ENCODE measurements at regions not wholly inside any gene's neighbourhood (a gene's known extent, or its start where the extent isn't known, plus 50 kb on each side); places are given as distances from the start of the nearest gene placed in this dataset.

DNA sequence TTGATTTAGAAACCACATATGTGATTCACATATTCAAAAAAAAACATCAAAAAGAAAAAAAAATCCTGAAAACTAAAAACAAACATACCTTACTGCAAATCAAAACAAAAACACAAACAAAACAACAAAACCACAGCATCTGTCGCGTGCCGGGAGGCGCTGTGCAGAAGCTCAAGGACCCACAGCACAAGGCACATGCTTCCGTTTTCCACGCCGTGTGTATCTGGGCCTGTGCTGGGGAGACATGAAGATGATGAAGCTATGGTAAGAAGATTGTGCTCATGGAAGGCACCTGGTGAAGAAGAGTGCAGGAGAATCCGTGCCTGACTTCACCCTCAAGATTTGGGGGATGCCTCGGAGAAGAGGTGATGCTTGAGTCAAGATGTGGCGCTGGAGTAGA, 788.9 kb upstream of the ARRDC4 start:
- no peak for DNase-seq (ENCODE audit: low read depth)

DNA sequence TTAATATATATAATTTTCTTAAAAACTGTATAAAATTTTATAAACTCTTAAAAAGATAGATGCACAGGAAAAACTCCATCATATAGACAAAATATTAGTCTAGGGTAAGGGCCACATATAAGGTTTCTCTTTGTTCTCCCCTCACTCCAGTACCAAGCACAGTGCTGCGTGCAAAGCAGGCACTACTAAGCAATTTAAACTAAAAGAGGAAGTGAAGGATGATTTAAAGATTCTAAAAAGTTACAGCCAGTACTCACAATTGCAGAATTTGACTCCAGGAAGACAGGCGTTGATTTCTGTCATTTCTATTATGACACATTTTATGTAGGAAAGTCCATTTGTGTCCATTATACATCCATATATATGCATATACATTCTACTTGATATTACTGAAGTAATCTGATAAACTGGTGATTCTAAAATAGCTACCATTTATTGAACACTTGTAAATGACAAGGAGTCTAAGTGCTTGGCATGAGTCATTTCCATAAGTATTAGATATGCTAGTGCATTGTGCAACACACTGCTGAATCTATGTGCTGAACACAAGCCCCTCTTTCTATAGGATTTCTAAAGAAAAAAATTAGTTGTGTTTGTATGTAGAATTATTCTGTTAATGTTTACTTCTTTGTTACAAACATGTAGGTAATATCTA, 785.5 kb upstream of the ARRDC4 start:
- no peak for DNase-seq (ENCODE audit: low read depth)

- DNase-seq (ENCODE audit: low read depth): no peak
Observed at GRCh38 chr15:97177151-97177577, 783.3 kb upstream of the ARRDC4 start.

GRCh38 chr15:97182581-97182980, 777.9 kb upstream of the ARRDC4 start:
- DNase-seq (ENCODE audit: low read depth): no peak

GRCh38 chr15:97189162-97189780, 771.2 kb upstream of the ARRDC4 start:
- no peak for DNase-seq (ENCODE audit: low read depth)

DNA sequence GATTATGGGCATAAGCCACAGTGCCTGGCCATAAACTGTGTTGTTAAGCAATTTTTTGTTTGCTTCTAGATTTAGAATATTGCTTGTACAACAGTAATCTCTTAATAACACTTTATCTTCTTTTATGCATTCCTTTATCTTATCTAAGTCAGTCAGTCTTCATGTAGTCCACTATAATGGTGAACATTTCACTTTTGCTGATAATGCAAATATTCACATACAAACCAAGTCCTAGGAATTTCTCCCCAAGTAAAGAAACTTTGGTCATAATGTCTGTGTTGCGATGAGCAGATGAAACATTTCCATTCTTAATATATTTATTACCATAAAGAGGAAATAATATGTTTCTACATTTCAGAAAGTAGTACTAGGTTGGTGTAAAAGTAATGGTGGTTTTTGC, 765.8 kb upstream of the ARRDC4 start:
- DNase-seq (ENCODE audit: low read depth): no peak

DNA sequence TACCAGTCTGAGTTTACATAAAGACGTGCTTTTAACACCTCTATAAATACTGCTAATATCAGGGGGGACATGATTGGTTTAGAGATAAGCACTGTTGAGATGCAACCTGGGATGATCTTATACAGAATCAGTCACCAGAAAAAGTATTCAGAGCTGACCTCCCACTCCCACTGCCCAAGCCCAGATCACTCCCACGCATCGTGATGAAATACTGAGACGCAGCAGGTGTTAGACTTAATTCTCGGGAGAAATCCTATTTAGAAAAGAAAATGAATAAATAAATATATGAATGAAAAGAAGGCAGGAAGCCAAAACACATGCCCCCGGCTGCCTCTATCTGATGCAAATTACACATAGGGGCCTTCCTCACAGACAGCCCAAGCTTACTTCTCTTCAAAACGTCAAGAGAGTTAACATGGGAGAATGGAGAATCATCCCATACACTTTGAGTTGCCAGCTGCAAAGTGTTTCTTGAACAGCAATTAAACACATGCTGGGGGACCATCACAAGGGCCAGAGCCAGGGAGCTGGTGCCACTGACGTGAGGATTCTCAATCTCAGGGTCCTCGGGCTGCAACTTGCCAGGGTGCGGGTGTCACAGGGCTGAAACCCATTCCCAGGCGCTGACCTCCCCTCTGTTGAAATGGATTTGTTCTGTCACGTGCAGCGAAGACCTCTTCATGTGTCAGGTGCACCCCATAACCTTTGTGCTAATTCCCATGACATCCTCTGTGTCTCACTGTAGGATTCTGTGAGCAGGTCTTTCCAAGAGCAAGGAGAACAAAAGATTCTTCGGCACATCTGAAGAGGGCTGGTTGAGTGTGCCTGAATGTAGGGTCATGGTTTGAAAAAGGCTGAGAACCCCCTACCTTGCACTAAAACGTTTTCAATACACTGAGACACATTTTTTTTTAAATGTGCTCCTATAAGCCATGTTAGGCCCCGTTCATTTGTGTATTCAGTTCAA, 764.2 kb upstream of the ARRDC4 start:
- no peak for DNase-seq (ENCODE audit: low read depth)

DNA sequence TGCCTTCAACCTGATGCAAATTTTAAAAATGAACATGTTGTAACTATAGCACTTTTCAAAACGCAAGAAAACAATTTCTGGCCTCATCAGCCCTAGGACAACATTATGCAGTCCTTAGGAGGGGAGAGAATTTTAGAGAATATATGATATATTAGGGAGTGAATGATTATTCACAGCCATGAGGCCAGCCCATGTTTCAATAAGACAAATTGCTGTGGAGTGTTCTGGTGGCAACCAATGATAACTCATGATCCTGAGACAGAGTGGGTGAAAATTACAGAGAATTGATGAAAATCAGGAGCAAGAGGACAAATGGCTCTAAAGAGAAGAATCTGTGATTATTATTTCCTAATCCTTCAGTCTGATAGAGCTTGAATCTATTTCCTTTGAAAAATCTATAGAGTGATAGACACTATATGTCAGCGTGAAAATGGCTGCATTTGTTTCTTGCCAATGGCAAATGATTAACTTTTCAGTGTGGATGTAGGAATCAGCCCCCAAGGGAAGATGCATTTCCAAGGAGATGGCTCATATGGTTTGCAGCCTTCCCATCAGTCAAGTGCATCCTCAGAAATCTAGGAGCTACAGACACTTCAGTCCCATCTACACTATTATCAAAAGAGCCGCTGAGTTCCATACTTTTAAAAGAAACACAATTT, 761.0 kb upstream of the ARRDC4 start:
- DNase-seq (ENCODE audit: low read depth): no peak

DNA sequence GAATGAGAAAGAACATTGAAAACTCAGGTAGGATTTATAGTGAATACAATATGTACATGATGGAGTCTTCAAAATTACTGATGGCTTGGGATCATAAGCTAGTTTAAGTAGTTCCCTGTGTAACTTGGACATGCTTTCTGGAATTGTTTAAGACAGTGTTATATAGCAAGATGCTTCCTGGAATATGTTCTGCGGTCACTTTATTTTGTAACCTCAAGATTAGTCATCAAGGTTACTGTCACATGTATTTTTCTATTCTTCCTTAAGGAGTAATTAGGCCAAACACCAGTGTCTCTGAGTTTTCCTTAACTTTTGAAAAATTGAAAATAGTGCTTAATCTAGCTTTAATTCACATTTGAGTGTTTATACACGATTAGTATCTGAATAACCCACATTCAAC, 760.3 kb upstream of the ARRDC4 start:
- DNase-seq (ENCODE audit: low read depth): no peak

DNA sequence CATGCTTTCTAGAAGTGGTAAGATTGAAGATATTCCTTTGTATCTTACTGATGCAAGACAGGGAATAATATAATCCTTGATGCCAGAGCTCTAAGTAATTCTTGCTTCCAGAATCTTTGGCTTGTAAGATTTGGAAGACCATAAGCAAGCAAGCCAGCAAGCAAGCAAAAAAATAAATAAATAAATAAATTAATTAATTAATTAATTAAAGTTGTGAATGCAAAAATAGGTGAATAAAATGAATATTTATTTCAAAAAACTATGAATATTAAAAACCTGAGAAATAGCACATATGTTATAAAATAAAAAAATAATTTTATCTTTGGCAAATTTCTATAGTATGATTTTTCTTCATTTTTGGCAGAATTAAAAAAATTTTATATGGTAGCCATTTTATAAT, 750.2 kb upstream of the ARRDC4 start:
- DNase-seq (ENCODE audit: low read depth): no peak

DNA sequence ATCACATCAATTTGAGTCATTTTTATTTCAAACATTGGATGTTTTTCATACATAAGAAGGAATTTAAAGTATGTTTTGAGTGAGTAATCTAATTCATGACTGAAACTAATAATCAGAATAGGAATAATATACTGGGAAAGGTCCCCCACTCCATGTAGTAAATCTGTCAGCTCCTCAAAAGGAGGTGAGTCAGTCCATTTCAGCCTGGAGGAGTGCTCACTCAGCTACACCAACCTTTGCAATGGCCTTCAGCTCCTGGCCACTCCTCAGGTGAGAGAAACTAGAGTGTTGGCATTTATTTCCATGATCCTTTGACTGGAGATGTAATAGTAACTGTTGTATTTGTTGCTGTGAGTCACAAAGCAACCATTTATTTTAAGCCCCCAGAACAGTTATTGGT, 744.9 kb upstream of the ARRDC4 start:
- no peak for DNase-seq (ENCODE audit: low read depth)

GRCh38 chr15:97224191-97224641, 736.3 kb upstream of the ARRDC4 start:
- DNase-seq (ENCODE audit: low read depth): no peak

DNA sequence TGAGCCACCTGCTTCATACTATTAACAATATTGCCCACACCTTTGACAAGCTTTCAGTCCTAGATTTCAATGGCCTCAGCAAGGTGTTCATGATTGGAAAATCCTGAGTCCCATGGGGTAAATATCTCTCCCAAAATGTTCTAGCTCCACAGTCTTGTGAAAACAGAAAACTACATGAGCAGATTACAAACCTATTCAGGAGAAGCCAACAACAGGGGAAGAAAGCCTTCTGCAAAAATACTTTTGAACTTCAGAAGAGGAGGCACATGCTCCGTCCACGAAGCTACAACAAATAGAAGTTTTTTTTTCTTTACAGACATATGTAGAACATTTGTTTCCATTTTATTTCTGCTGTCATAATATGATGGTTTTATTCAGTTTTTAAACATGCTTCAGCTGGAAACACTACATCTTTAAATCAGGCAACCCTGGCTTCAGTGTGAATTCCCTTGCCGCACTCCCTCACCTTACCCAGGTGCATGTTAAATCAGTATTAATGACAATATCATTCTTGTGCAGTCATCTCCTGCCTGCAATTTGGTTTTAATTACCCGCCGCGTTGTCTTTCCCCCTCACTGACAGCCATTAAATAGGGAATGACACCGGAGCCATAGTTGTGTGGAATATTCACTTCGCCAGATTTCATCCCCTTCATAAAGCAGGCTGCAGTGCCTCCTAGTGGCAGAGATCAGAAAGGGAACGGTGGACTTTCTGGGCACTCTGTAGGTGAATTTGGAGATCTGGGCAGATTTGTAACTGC, 725.5 kb upstream of the ARRDC4 start:
- DNase-seq (ENCODE audit: low read depth): no peak

DNA sequence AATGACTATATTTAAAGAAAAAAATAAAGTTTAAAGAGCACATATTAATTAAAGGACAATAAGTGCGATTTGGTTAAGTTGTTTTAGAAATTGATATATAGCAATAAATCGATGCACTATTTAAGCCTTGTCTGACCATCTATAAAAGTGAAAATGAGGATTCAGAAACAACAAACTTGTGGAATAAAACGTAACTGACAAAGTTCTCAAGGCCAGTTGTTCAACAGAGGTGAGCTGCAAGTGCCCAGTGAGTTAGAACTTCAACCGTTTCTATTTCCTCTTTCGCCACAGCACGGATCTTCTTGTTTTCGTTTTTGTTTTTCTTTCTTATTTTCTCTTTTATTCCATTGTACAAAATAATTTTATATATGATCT, 724.9 kb upstream of the ARRDC4 start:
- no peak for DNase-seq (ENCODE audit: low read depth)

DNA sequence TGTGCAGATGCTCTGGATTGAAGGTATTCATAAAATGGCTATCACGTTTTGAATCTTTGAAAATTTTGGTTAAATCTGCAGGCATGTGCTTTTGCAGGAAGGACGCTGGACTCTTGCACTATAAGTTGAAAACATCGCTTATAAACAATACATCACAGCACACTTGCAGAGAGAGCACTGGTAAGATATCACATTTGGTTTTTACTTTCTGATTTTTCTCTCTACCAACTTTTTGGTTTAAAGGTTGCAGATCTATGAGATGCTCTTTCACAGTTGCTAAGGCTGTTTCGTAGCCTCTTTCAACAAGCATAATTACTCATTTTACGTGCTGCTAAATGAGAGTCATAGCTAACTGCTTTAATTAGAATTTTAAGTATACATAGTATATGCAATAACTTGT, 724.4 kb upstream of the ARRDC4 start:
- no peak for DNase-seq (ENCODE audit: low read depth)

DNA sequence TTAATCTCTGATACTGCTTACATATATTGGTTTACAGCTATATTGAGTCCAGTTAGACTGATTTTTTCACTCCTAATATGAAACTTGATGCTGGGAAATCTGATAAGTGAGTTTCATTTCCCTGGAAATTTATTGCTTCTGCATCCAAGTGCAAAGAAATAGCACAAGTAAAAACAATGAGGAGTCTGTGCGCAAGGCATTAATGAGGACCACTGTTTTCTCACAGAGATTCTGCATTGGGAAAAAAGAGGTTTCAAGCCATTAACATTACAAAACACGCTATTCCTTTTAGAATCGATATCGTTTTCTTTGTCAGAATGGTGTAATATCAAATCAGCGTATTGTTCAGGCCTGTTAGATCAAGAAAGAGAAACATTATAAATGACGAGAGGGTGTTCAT, 723.3 kb upstream of the ARRDC4 start:
- DNase-seq (ENCODE audit: low read depth): no peak

DNA sequence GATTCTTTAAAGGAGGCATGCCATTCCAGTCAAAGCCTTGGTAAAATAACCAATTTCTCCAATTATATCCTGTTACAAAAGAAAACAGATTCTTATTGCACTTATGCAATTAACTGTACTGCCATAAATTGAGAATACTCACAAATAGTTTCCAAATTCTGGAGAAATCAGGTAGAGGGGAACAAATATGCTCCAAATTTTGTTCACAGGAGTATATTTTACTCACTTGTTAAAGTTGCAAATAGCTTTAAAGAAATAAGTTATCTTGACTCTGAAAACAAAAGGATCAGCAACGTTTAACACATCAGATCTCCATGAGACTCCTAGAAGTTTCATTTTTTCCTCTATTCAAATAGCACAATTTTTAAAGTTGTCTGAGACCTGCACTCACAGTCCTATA, 712.1 kb upstream of the ARRDC4 start:
- no peak for DNase-seq (ENCODE audit: low read depth)

GRCh38 chr15:97259943-97260342, 700.6 kb upstream of the ARRDC4 start:
- no peak for DNase-seq (ENCODE audit: low read depth)

DNA sequence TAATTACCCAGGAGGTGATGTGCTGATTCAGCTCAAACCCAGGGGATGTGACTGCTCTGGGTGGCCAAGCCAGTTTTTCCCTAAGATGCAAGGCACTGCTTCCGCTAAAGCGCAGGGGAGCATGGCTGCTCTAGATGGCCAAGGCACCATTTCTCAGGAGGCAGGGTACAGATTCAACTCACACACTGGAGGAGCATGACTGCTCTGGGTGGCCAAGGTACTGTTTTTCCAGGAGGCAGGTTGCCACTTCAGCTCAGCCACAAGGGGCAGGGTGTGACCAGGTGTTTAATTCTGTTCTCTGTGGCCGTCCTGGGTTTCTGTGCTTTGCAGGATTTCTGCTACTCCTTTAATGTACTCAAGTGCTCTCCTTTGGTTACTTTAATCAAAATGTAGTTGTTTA, 659.3 kb upstream of the ARRDC4 start:
- no peak for DNase-seq (ENCODE audit: low read depth)

DNA sequence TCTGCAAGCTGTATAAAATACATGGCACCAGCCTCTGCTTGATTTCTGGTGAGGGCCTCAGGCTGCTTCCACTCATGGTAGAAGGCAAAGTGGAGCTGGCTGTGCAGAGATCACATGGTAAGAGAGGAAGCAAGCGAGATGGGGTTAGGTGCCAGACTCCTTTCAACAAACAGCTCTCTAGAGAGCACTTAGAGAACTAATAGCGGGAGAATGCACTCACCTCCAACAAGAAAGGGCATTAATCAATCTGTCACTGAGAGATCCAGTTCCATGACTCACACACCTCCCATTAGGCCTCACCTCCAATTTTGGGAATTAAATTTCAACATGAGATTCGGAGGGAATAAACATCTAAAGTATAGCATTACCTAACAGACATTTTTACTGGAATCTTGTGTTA, 644.1 kb upstream of the ARRDC4 start:
- no peak for DNase-seq (ENCODE audit: low read depth)

- no peak for DNase-seq (ENCODE audit: low read depth)
Observed at GRCh38 chr15:97317163-97317562, 643.3 kb upstream of the ARRDC4 start.

DNA sequence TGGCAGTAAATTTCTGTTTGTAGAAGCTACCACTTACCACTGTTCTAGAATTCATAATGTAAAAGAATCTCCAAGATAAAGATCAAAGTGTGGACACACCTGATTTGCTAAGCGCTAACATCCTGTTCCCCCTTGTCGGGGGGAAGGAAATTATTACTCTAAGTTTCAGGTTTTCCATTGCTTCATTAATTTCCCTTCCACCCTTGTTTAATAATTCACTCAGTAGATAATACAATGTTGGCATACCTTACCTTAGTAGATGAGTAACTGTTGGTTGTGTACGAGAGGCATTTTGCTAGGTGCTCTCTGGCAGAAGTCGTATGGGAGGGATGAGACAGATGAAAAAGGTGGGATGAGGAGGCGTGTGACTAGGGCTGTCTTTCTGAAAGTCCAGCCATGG, 641.2 kb upstream of the ARRDC4 start:
- DNase-seq (ENCODE audit: low read depth): no peak
